Suprapubic skin (tissue), 4 donors: ENCODE measurements at regions not wholly inside any gene's neighbourhood (a gene's known extent, or its start where the extent isn't known, plus 50 kb on each side); places are given as distances from the start of the nearest gene placed in this dataset.
A peak's percentile ranks its signal among the peaks of the same experiment; 100 is the strongest.

Experiments used
- DNase-seq, 2 donors: peaks; one replicate each; pipeline ENCODE4 v3.0.0-alpha.2; 2019; ENCODE audit warnings: low spot score in 2 of 2
- H3K27ac ChIP-seq: fragments of 200-600 bp; sonication (generic); one replicate; pipeline ENCODE4 v1.5.1; 2019
- H3K27me3 ChIP-seq: fragments of 200-600 bp; sonication (generic); one replicate; pipeline ENCODE4 v1.5.1; 2019
- H3K36me3 ChIP-seq: fragments of 200-600 bp; sonication (generic); one replicate; pipeline ENCODE4 v1.5.1; 2019
- H3K4me1 ChIP-seq: fragments of 200-600 bp; sonication (generic); one replicate; pipeline ENCODE4 v1.5.1; 2019
- H3K4me3 ChIP-seq: fragments of 200-600 bp; sonication (generic); one replicate; pipeline ENCODE4 v1.5.1; 2019; ENCODE audit warnings: mild to moderate bottlenecking
- H3K9me3 ChIP-seq: fragments of 200-600 bp; sonication (generic); one replicate; pipeline ENCODE4 v1.5.1; 2019
- CTCF ChIP-seq, 2 donors: fragments of 200-600 bp in 1 of 2; fragments of 450-650 bp in 1 of 2; sonication (generic) in 1 of 2; IDR thresholded peaks; one replicate each; pipeline ENCODE4 v1.5.1; 2016 to 2019; ENCODE audit warnings: antibody characterized with exemption in 2 of 2, mild to moderate bottlenecking in 1 of 2, moderate library complexity in 1 of 2
- EP300 ChIP-seq: sonication (generic); formaldehyde crosslinking; IDR thresholded peaks from one replicate; pipeline ENCODE4 v1.6.1; 2017; ENCODE audit warnings: antibody characterized with exemption
- POLR2A ChIP-seq, 2 donors: fragments of 450-650 bp; IDR thresholded peaks; one replicate each; pipeline ENCODE4 v1.6.1; 2017; ENCODE audit warnings: antibody characterized with exemption in 2 of 2, mild to moderate bottlenecking in 2 of 2, moderate library complexity in 2 of 2
- POLR2AphosphoS5 ChIP-seq, 3 donors: sonication (generic); formaldehyde crosslinking; IDR thresholded peaks; one replicate each; pipeline ENCODE4 v1.6.1; 2017; ENCODE audit warnings: antibody characterized with exemption in 3 of 3
- WGBS: methylation state at CpG from one replicate; pipeline ENCODE4 v1.1.5; 2018; 5-methylcytosine and 5-hydroxymethylcytosine counted together

DNA sequence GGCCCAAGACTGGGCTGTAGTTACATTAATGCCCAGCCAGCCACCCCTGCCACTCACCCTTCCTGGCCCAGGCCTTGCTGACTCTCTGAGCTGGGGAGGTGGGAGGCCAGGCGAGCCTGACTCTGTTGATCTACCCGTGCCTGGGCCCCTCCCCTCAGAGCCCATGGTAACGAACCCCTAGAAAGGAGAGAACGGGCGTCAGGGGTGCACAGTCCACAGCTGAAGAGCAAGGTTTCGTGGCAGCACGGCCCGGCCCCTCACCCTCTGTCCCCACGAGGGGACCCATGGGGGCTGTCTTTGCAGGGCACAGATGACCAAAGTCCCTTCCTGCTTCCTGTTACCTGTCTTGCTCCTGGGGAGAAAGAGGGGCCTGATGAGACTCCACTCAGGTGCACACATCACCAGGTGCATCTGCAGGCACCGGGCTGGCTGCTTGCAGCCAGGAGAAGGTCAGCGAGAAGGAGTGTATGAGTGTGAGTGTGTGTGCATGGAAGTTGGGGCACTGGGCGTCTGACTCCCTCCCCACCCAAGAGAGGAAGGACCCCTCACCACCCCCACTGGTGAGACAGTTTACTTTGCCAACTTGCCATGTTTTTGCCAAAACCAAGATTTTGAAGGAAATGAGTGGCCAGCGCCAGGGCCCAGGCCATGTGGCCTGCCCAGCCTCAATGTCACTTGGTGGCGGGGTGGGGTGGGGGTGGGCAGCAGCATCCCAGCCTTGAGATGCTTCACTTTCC is 359.1 kb downstream of the SEC14L1 start:
- DNase-seq = peak; percentile 55 to 56
- H3K4me3 ChIP-seq = no peak overlapping the region
- no peak overlapping the region for H3K27ac ChIP-seq
- H3K27me3 ChIP-seq = no peaks in the 10 kb centered on the region
- WGBS = 85% methylated on average over 8 of the region's 14 CpGs
- H3K9me3 ChIP-seq = no peaks in the 10 kb centered on the region
- TF ChIP-seq POLR2AphosphoS5 (IDR thresholded peaks at IDR 0.05) (no peak), EP300 (no peak), POLR2A (IDR thresholded peaks at IDR 0.05) (no peak), CTCF (IDR thresholded peaks at IDR 0.05) (no peak)
- H3K36me3 ChIP-seq = peaks cover 48% of the 10 kb centered on the region
- H3K4me1 ChIP-seq = peaks cover under 1% of the 10 kb centered on the region

DNA sequence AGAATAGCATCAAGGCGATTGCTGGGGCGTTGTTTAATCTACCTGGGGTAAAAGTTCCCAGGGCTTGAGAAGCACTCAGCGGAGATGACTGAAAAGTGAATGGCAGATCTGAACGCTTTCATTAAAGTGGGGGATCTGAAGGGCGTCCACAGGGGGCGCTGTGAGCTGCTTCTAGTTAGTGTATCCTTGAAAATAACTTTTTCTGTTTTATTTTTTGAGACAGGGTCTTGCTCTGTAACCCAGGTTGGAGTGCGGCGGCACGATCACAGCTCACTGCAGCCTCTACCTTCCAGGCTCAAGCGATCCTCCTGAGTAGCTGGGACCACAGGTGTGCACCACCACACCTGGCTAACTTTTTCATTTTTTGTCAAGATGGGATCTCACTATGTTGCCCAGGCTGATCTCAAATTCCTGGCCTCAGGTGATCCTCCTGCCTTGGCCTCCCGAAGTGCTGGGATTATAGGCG is 360.4 kb downstream of the SEC14L1 start:
- Histone ChIP-seq H3K36me3 (peaks cover 47% of the 10 kb centered on the region), H3K4me1 (no peaks in the 10 kb centered on the region), H3K9me3 (no peaks in the 10 kb centered on the region), H3K27me3 (no peaks in the 10 kb centered on the region), H3K4me3 (no peak overlapping the region), H3K27ac (no peak overlapping the region)
- TF ChIP-seq POLR2AphosphoS5 (IDR thresholded peaks at IDR 0.05) (no peak), POLR2A (IDR thresholded peaks at IDR 0.05) (no peak), CTCF (IDR thresholded peaks at IDR 0.05) (peak in 1 of 2 donors; percentile 16), EP300 (no peak)
- WGBS = 91% methylated on average over 12 of the region's 12 CpGs
- DNase-seq = peak; percentile 8 to 33

DNA sequence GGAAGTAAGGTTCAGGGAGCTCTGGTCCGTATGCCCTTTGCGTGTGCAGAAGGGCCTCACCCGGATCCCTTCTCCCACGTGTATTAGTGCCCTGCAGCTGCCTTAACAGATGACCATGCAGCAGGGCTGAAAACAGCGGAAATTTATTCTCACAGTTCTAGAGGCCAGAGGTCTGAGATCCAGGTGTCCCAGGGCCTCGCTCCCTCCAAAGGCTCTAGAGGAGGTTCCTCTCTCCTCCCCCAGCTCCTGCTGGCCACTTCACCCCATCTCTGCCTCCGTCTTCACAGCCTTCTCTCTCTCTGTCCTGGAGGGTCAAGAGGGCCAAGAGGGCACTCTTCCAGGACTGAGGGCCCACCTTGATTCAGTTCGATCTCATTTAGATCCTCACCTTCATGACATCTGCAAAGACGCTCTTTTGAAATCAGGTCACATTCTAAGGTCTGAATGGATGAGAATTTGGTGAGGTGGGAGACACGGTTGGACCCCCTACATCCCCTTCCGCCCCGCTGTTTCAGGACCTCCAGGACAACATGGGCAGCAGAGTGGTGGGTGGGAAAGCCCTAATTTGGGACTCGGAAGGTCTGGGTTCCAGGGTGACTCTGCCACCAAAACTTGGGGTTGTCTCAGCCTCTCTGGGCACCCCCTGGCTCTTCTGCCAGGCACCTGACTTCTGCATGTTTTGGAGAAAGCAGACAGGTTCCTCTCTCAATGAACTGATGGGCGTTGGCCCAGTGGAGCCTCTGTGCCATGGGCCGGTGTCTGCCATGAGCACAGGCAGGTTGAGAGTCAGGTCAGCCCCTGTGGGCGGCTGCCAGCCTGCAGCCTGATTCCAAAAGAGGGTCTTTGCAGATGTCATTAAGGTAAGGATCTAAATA is 361.2 kb downstream of the SEC14L1 start:
- TF ChIP-seq POLR2A (IDR thresholded peaks at IDR 0.05) (no peak), POLR2AphosphoS5 (IDR thresholded peaks at IDR 0.05) (no peak), CTCF (IDR thresholded peaks at IDR 0.05) (no peak), EP300 (no peak)
- Histone ChIP-seq H3K36me3 (peaks cover 39% of the 10 kb centered on the region), H3K27me3 (no peaks in the 10 kb centered on the region), H3K4me1 (no peaks in the 10 kb centered on the region), H3K27ac (no peak overlapping the region), H3K4me3 (no peak overlapping the region), H3K9me3 (no peaks in the 10 kb centered on the region)
- DNase-seq = peak in 1 of 2 donors; percentile 49
- 79% methylated on average over 15 of the region's 16 CpGs for WGBS

DNA sequence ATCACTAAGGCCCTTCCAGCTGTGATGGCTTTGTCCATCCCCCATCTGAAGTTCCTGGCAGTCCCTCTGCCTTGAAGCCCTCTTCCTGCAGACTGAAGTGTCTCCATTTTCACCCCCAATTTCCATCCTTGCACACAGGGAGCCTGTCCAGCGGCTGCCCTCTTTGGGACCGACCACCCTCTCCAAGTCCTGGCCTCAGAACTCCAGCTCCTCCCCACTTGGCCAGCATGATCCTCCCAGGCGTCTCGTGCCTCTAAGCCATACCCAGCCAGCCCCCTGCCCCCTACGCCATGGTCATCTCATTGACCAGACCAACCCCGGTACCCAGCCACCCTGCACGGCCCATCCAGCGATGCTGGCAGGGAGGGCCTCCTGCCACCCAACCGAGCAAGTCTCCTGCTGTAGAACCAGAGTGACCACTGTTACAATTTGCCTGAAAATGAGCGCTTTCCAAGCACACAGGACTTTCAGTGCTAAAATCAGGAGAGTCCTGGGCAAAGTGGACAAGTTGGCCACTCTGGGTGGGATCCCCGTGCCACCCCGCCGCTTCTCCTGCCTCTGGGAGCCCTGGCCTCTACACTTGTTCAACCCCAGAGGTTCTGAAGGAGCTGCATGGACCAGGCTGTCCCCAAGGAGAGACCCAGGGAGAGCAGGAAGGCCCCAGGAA is 362.0 kb downstream of the SEC14L1 start:
- DNase-seq = peak in 1 of 2 donors; percentile 59
- H3K4me1 ChIP-seq = no peaks in the 10 kb centered on the region
- H3K4me3 ChIP-seq = no peak overlapping the region
- H3K27ac ChIP-seq = no peak overlapping the region
- TF ChIP-seq POLR2A (IDR thresholded peaks at IDR 0.05) (no peak), EP300 (no peak), CTCF (IDR thresholded peaks at IDR 0.05) (no peak), POLR2AphosphoS5 (IDR thresholded peaks at IDR 0.05) (no peak)
- WGBS = 89% methylated on average over 10 of the region's 13 CpGs
- H3K27me3 ChIP-seq = no peaks in the 10 kb centered on the region
- no peaks in the 10 kb centered on the region for H3K9me3 ChIP-seq
- peaks cover 31% of the 10 kb centered on the region for H3K36me3 ChIP-seq
